Type B pancreatic cell (in vitro differentiated cells): ENCODE measurements at regions not wholly inside any gene's neighbourhood (a gene's known extent, or its start where the extent isn't known, plus 50 kb on each side); places are given as distances from the start of the nearest gene placed in this dataset.

Experiments
- DNase-seq: peaks from one replicate; pipeline ENCODE4 v3.0.0; 2021; ENCODE audit warnings: mixed read lengths; ENCODE audit not compliant: unreplicated experiment; ENCODE audit errors: extremely low spot score
- H3K27ac Mint-ChIP-seq: 2 replicates; pipeline ENCODE4 v1.8.0; 2021; ENCODE audit warnings: mild to moderate bottlenecking, mixed read lengths
- H3K27me3 Mint-ChIP-seq: 2 replicates; pipeline ENCODE4 v1.8.0; 2021; ENCODE audit warnings: mixed read lengths
- H3K36me3 Mint-ChIP-seq: 2 replicates; pipeline ENCODE4 v1.8.0; 2021; ENCODE audit warnings: mixed read lengths
- H3K4me1 Mint-ChIP-seq: one replicate; pipeline ENCODE4 v1.8.0; 2021; ENCODE audit warnings: mixed read lengths; ENCODE audit not compliant: unreplicated experiment
- H3K4me3 Mint-ChIP-seq: 2 replicates; pipeline ENCODE4 v1.8.0; 2021; ENCODE audit warnings: mild to moderate bottlenecking, mixed read lengths
- H3K9me3 Mint-ChIP-seq: 2 replicates; pipeline ENCODE4 v1.8.0; 2021; ENCODE audit warnings: mixed read lengths
- TF ChIP-seq, protein P1 (sequence below): fragments of 200-600 bp; sonication (generic); conservative IDR thresholded peaks from 2 replicates; pipeline ENCODE4 v1.5.0; 2021; ENCODE audit warnings: antibody characterized with exemption, mild to moderate bottlenecking

DNA sequence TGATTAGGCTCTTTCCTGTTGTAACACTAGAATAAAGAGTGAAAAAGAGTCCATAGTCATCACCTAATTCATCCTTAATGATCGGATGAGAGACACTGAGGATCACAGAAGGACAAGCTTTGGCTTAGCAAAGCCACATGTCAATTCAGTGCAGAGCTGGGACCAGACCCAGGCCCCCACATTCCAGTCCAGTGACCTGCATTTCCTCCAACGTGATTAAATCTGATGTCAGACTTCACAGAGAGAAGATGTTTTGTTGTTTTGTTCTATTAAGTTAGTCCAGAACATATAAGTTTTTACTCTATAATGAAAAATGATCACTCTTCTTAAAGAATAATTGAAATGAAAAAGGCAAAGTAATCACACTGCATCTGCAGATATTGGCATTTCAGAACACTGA lies 377.9 kb upstream of the PAPPA start:
- no peak overlapping the region for H3K27ac Mint-ChIP-seq
- H3K27me3 Mint-ChIP-seq: peaks cover 5% of the 10 kb centered on the region
- TF ChIP-seq, protein P1, sequence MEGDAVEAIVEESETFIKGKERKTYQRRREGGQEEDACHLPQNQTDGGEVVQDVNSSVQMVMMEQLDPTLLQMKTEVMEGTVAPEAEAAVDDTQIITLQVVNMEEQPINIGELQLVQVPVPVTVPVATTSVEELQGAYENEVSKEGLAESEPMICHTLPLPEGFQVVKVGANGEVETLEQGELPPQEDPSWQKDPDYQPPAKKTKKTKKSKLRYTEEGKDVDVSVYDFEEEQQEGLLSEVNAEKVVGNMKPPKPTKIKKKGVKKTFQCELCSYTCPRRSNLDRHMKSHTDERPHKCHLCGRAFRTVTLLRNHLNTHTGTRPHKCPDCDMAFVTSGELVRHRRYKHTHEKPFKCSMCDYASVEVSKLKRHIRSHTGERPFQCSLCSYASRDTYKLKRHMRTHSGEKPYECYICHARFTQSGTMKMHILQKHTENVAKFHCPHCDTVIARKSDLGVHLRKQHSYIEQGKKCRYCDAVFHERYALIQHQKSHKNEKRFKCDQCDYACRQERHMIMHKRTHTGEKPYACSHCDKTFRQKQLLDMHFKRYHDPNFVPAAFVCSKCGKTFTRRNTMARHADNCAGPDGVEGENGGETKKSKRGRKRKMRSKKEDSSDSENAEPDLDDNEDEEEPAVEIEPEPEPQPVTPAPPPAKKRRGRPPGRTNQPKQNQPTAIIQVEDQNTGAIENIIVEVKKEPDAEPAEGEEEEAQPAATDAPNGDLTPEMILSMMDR: no peak
- H3K4me1 Mint-ChIP-seq: no peaks in the 10 kb centered on the region
- H3K4me3 Mint-ChIP-seq: no peak overlapping the region
- H3K36me3 Mint-ChIP-seq: no peaks in the 10 kb centered on the region
- no peaks in the 10 kb centered on the region for H3K9me3 Mint-ChIP-seq
- DNase-seq: no peak

DNA sequence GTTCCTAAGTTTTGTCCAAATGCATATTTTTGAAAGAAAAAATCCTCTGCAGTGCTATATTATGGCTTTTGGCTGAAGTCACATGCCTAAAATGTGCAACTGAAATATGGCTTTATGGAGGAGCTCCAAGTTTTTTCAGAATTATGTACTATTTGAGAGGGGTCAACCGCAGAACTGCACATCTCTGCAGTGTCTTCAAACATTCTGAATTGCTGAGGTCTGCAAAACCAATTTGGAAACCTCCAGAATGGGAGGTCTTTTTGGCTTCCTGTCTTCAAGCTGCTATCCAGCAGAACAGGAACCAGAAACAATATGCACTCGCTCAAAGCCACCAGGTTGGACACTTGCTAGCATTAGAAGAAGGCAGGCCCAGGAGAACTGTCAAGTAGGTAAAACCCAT lies 376.0 kb upstream of the PAPPA start:
- peaks cover 5% of the 10 kb centered on the region for H3K27me3 Mint-ChIP-seq
- H3K27ac Mint-ChIP-seq: no peak overlapping the region
- H3K4me1 Mint-ChIP-seq: no peaks in the 10 kb centered on the region
- TF ChIP-seq, protein P1: no peak
- no peaks in the 10 kb centered on the region for H3K36me3 Mint-ChIP-seq
- H3K4me3 Mint-ChIP-seq: no peak overlapping the region
- H3K9me3 Mint-ChIP-seq: no peaks in the 10 kb centered on the region
- no peak for DNase-seq

DNA sequence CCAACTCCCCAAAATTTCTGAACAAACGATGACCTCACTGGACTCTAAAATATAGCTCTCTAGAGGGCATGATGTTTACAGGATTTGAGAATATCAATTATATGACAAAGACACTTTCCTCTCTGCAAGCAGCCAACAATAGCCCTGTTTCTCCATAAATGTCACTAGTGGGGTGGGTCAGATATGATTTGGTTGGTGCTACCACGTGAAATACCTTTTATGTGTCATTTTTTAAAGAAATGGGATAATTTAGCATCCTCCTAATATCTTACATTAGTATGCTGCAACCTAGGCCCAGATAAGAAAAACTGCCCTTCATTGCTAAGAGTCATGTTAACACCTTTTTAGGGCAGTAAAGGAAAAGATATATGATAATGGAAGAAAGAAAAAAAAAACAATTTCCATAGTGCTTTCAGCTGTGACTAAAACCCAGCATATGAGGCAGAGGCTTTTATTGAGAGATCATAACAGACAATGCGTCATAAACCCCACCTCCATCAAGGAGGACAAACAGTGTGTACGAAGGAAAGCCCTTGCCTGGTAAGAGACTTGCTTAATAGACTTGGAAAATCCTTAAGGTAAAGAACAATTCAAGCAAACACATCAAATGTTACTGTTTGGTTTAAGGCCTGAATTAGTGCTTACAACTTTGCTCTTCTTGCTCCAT lies 372.4 kb upstream of the PAPPA start:
- no peak for DNase-seq
- Mint-ChIP-seq H3K4me1 (no peaks in the 10 kb centered on the region), H3K27me3 (no peaks in the 10 kb centered on the region), H3K27ac (no peak overlapping the region), H3K4me3 (no peak overlapping the region), H3K9me3 (peaks cover 4% of the 10 kb centered on the region), H3K36me3 (no peaks in the 10 kb centered on the region)
- TF ChIP-seq, protein P1: no peak

DNA sequence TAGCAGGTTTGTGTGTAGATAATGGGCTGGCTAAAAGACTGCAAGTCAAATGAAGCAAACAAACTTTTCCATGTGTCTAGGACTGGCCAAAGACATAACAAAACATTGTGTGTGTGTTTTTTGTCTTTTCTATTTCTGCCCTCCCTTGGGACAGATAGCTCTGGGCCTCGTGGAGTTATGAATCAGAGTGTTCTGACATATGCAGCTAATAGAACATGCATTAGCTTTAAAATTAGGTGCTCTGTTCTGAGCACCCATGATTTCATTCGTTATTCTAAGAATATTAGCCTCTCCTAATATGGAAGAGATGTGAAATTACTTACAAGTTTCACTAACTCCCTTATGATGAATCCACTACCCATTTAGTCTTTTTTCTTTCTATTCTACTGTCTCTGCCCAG lies 367.3 kb upstream of the PAPPA start:
- H3K9me3 Mint-ChIP-seq: peaks cover 4% of the 10 kb centered on the region
- H3K27me3 Mint-ChIP-seq: no peaks in the 10 kb centered on the region
- H3K36me3 Mint-ChIP-seq: no peaks in the 10 kb centered on the region
- H3K4me1 Mint-ChIP-seq: no peaks in the 10 kb centered on the region
- no peak for DNase-seq
- H3K4me3 Mint-ChIP-seq: no peak overlapping the region
- H3K27ac Mint-ChIP-seq: no peak overlapping the region
- TF ChIP-seq, protein P1: no peak

DNA sequence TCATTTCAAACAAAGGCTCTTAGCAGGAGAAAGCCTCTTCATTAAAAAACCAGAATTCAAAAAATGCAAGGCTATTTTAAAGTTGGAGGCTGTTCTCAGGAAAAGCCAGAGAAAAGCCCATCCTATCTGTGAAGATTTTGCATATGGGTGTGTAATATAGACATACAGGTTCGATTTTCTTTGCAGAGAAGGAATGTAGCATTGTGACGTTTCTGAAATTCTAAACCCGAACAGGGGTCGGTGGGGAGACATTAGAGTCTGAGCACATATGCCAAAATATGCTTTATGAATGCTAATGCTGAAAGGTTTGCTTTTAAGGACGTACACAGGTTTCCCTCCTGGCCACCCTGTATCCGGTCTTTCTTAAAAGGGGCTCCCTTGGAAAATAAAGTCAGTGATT lies 363.1 kb upstream of the PAPPA start:
- Mint-ChIP-seq H3K9me3 (no peaks in the 10 kb centered on the region), H3K27me3 (no peaks in the 10 kb centered on the region), H3K4me3 (no peak overlapping the region), H3K36me3 (no peaks in the 10 kb centered on the region), H3K4me1 (no peaks in the 10 kb centered on the region), H3K27ac (no peak overlapping the region)
- TF ChIP-seq, protein P1: no peak
- DNase-seq: no peak
